GM19328 (cell line): ENCODE measurements at regions not wholly inside any gene's neighbourhood (a gene's known extent, or its start where the extent isn't known, plus 50 kb on each side); places are given as distances from the start of the nearest gene placed in this dataset.

Source experiments
- ATAC-seq: cut with Tn5 transposase; IDR thresholded peaks from one replicate; pipeline ENCODE4 v1.9.1; 2021; ENCODE audit warnings: mild to moderate bottlenecking, moderate library complexity; ENCODE audit not compliant: unreplicated experiment

DNA sequence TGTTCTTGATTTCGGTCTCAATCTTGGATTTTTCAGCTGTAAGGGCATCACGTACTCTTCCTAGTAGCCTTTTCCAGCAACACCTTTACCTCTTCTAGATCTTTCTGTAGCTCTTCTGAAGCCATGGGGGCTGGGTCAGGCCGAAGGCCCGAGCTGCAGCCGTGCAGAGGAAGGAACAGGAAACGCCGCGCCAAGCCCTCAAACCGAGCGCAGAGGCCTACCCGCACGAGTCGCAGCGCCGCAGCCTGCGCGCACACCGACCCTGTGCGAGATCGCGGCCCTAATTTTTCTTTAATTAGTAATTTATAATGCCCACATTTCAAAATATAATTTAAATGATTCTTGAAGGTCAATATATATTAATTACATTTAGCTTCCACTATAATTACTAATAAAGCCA is 483.8 kb downstream of the NUP35 start:
- no peak for ATAC-seq

DNA sequence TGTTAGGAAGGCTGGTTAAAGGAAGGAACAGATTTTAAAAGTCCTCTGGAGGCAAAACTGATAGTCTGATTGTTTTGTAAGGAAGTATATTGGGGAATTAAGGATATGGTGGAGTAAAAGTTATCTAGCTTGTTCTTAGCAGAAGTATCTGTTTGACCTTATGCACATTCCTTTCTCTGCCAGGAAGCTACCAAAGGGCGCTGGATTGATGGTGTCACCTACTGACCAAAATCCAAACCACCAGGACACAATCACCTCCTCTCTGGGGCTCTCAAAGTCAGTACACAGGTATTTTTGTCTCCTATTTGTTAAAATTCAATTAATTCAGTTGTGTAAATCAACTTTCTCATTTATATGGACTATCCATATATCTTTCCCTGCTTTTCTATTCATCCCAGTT is 484.5 kb downstream of the NUP35 start:
- ATAC-seq, result no peak

DNA sequence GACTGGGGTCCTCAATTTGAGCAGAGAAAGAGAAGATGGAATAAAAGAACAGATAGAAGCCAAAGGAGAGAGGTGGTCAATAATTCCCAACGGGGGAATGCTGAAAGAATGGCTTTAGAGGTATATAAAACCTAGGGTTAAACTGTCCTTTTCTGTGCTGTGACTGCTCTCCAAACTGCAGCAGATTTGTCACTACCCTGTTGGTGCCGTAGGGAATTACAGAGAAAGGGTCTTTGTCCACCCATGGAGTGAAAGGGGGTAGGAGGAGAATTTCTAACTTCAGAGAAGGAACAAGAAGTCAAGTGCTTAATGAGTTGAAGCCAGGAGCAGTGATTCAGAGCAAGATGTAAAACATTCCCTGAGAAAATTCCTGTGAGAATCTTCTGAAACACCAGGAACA is 486.5 kb downstream of the NUP35 start:
- ATAC-seq, result no peak

DNA sequence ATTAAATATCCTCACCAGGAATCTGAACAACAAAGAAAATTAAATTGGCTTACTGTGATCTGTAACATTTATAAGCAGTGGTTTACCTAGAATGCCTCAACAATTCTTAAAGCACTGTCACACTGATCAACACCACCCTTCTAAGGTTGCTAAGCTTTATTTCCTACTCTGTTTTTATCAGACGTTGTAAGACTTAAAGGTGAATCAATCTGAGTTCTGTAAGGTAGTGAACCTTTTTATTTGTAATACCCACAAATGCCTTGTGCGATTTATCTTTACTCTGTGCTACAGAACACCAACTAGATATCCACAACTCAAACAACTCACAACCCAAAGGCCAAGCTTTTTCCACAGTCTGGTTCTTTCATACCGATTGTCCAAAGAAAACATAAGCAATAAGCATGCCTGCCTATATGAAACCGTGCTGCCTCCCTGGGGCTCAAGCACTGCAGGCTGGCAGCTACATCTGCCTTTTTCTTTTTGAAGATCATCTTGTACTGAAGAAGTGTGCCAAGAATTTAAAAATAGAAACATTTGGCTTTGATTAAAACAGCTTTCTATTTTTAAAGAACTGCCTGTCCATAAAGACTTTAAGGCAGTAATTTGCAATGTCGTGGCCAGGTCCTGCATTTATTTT is 490.7 kb downstream of the NUP35 start:
- ATAC-seq, result no peak

DNA sequence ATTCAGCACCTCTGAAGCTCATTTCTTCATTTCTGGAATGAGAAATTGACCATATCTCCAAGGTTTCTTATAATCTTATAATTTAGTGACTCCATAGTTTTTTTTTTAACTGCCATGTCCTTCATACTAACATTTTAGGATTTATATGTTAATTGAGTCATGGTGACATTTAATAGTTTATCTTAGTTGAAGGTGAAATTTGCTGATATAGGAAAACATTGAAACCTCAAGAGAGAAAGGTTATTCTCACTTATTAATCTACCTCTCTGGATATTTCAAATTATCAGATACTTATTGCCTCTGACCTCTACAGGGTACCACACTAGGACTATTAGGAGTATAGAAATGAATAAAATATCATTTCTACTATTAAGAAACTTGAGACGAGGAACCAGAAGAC is 499.0 kb downstream of the NUP35 start:
- ATAC-seq, result no peak

DNA sequence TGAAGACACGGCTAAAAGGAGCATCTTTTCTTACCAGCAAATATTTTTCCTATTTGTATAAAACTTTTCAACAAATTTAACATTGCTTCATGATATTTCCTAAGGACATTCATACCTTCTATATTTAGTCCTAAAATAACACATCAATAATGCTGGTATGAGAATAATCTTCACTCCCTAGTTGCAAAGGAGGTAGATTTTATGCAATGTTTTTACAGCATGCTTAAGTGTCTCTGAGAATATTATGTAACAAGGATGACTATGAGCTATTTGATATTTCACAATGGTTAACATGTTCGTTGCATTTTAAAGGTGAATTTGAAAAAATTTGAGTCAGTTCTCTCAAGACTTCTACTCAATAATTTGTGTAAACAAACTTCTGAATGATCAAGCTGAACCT is 506.7 kb downstream of the NUP35 start:
- ATAC-seq, result no peak

DNA sequence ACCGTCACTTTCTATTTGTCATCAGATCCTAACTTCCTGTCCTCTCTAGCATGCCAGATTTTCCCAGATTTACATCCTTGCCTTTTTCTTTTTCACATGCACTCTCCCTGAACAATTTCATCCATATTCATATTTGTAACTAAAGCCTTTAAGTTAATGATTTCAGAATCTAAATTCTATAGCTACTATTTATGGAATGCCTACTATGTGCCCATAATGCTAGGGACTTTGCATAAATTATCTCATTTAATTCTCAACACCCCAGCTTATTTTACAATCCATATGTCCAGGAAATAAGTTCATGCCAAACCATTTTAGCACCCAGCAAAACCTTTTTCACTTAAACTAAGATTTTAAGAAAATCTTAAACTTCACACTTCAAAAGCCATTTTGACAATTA is 531.9 kb downstream of the NUP35 start:
- ATAC-seq, result no peak

DNA sequence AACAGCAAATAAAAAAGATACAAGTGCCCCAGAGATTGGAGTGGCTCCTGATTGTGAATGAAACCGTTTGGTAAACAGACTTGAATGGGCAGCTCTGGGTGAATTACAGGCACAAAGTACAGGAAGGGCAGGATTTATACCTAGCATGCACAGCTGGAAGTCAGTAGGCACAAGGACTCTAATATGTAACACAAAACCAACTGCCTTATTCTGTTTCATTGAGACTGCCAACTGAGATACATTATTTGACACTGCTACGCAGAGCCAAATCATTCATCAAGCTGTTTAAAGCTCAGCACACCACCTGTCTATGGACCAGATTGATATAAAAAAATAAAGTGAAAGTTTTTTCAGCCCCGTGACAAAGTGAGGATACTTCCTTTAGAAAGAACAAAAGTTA is 541.2 kb downstream of the NUP35 start:
- no peak for ATAC-seq

DNA sequence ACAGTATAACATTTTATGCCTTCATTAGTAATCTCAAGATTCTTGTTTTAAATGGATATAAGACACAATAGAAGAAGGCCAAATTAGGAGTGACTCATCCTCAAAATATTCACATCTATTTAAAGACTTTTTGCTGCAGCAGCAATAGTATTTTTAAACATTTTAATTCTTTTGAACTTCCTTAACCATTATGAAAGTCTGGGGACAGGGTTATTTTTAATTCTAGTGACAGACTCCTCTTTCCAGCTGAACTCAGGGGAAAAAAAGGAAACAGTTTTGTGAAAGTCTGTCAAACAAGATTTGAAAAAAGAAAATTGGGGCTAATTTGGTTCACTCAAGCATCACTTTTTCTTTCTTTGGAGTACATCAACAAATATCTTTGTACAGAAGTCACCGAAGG is 541.8 kb downstream of the NUP35 start:
- no peak for ATAC-seq

DNA sequence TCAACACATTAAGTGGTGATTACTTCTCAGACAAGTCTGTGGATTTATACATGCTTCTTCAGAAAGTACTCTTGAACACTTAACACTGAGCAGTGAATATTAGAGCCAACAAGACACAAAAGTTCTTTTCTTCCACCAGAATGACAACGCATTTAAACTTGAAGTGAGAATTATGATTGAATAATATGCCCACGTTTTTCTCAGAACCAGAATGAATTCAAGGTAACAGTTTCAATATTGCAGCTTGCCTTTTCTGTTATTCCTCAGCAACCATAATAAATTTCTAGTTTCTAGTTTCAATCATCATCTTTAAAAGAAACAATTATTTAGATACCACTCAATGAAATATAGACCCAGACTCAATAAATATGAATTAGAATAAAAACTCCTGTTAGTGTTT is 547.0 kb downstream of the NUP35 start:
- ATAC-seq, result no peak

DNA sequence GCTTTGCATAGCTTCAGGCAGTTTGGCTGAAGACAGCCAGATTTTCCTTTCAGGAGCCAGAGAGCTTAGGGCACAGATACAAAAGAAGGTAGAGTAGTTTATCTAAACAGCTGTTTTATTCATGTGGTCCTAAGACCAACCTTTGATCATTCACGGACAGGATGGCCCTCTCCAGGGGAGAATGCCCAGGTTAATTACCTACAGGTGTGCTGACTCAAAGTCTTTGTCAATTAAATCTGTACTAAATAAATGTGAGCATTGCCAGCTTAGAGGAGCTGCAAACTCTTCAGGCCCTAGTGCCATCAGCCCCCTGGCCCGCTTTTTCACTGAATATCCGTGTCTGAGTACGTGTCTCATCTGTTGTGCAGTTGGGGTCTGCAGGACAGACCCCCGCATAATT is 554.7 kb downstream of the NUP35 start:
- no peak for ATAC-seq

DNA sequence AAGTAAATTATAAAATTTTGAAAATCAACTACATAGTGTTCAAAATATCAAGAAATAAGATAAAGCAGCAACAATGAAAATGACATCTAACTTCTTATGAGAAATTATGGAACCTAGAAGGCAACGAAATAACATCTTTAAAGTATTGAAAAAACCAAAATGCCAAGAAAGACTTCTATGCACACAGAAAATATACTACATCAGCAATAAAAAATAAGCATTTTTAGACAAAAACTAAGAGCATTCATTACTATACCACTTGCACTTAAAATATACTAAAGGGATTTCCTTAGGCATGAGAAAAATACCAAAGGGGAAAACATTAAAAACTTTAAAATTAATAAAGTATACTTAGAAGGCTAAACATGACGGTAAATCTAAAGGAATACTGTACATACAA is 556.3 kb downstream of the NUP35 start:
- ATAC-seq, result no peak

DNA sequence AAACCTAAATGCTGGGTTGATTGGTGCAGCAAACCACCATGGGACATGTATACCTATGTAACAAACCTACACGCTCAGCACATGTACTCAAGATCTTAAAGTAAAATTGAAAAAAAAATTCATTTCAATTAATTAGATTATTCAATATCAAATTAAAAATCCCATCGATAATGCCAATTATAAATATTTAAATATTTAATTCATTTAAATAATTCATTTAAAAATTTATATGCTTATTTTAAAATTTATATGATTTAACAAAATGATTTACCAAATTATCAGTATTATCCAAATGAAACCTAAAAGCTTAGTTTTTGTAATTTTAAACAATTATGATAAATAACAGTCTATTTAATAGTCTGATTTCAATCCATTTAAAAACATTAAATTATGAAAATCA is 560.4 kb downstream of the NUP35 start:
- ATAC-seq, result no peak

DNA sequence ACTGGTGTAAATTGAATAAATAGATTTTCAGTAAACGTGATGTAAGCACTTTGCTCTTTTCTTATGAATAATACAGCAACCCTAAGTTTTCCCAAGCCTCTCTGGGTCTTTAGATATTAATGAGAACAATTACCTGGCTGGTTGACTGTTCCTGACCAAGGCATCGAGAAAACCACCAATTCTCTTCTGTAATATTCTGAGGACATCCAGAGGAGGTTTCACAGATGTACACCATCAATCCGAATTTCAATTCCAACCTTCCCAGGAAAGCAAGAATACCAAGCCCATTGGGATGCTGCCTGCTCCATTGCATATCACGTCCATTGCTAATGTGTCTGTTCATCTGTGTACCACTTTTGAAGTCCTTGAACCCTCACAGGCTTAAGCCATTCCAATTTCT is 571.8 kb downstream of the NUP35 start:
- ATAC-seq, result no peak

DNA sequence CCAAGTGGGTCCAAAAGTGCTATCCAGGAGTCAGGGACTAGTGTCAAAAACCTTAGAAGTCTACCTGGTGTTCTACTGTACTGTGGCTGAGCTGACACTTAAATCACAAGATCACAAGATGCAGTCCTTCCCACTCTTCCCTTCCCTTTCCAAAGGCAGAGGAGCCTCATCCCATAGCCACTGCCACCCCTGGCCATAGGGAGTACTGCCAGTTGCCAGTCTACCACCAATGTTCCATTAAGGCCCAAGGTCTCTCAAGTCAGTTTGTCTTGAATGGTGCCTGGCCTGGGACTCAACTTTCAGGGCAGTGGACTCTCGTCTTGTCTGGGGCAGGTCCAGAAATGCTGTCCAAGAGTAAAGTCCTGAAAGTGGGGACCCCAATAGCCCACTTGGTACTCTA is 585.6 kb downstream of the NUP35 start:
- ATAC-seq, result no peak

DNA sequence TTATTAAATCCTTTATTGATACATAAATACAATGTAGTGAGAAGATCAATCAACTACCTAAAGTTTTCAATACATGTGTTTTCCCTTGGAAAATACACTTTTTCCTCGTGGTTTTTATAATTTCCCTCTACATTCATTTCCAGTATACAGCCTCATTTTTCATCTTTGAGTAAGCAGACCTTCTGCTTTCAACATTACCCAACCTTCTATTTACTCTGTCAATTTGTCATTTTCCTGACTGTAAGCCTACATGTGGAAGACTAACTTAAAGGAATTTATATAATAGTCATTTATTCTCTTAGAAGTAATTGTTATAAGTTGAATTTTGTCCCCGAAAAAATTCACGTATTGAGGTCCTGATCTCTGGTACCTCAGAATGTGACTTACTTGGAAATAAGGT is 594.0 kb downstream of the NUP35 start:
- no peak for ATAC-seq

DNA sequence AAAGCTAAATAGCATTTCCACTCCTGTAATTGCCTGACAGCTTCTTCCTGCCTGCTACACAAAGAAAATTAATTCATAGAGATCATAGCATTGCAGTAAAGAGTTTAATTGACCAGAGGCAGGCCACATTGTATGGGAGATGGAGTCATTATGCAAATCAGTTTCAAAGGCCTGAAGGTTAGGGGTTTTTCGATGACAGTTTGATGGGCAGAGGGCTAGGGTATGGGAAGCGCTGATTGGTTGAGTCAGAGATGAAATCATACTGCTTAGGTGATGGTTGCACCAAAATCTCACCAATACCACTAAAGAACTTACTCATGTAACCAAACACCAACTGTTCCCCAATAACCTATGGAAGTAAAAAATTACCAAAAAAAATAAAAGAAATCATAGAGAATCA is 599.0 kb downstream of the NUP35 start:
- ATAC-seq, result no peak

DNA sequence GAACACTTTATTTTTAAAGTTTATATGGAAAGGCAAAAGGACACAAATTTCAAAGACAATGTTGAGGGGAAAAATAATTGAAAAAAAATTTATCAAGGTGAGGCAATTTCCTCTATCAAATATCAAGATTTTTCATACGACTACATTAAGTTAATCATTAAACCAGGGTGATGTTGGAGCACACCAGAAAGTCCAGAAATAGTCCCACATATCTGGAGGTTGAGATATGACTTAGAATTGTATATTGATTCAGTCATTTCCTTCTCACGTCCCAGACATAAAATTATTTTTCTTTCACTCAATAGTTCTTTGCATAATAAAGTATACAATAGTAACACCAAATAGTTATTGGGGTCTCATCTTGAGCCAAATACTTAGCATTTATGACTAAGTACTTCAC is 605.1 kb downstream of the NUP35 start:
- ATAC-seq, result no peak

DNA sequence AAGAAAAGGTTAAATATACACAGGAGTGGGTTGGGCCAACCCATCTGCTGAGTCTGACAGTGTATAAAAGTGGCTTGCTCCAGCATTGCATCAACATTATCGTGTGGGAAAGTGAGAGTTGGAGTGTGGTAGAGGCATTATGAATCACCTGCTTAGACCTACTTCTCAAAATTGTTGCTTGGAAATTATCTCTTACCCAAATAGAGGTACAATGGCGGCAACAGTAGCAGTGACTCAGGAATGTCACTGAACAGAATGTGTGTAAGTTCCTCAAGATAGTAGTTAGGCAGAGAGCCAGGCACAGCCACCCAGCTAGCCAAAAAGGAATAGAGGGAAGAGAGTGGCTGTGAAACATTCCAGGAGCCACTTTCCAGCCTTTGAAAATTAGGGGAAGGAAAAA is 616.0 kb downstream of the NUP35 start:
- no peak for ATAC-seq

DNA sequence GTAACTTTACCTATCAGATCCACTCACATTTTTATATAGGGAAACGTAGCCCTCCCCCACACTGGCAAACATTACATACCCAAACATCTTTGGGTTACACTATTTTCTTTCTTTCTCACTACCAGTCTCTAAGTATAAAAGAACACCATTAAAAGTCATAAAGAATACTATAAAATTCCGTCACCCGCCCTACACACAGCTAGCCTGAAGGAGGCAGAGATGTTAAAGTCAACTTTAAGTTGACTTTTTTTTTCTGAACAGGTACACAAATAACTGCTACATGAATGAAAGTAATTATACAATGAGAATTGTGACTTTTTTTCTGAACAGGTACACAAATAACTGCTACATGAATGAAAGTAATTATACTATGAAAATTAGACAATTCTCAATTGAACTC is 628.3 kb downstream of the NUP35 start:
- ATAC-seq, result no peak

DNA sequence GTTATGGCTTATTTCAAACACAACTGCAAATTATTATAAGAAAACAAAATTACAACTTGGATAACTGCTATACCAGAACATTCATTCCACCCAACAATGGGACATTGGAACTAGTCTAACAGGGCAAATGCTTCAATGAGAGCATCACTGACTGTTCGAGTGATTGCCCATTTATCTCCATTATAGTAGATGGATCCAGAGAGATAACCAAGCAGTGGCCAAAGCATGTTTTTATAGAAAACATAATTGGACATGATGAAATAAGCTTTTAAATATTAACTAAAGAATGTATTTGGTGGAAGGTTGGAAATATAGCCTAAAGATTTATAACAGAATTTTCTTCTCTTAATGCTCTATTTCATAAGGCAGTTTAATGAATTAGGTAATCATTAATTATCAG is 634.8 kb downstream of the NUP35 start:
- no peak for ATAC-seq

DNA sequence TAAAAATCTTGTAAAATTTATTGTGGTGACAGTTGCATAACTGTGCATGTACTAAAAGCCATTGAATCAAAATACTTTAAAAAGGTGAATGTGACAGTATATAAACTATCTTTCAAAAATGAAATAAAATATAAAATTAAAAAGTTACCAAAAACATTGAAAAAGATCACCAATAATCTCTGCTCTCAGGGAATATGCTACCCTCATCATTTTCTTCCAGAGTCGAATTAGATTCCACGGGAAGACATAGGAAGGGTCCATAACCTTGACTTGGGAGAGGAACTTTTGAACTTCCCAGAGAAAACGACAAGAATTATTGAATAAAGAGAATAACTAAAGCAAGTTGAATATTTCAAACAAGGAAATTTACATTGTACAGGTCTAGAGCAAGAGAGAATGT is 649.5 kb downstream of the NUP35 start:
- no peak for ATAC-seq

DNA sequence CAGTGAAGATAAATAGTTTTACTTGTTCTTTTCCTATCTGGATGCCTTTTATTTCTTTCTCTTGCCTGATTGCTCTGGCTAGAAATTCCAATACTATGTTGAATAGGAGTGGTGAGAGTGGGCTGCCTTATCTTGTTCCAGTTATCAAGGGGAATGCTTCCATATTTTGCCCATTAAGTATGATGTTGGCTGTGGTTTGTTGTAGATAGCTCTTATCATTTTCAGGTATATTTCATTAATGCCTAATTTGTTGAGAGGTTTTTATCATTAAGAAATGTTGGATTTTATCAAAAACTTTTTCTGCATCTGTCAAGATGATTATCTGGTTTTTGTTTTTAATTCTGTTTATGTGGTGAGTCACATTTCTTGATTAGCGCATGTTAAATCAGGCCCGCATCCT is 655.8 kb downstream of the NUP35 start:
- ATAC-seq, result no peak

DNA sequence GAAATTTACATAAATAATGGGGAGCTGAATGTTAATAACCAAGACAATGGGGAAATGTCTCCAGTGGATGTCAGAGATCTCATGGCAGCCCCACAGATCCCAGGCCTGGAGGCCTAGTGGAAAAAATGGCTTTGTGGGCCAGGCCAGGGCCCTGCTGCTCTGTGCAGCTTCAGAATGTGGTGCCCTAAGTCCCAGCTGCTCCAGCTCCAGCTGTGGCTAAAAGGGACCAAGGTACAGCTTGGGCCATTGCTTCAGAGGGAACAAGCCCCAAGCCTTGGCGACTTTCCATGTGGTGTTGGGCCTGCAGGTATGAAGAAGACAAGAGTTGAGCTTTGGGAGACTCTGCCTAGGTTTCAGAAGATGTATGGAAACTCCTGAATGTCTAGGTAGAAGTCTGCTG is 658.2 kb downstream of the NUP35 start:
- ATAC-seq, result no peak
